HG02678 (cell line): ENCODE measurements at regions not wholly inside any gene's neighbourhood (a gene's known extent, or its start where the extent isn't known, plus 50 kb on each side); places are given as distances from the start of the nearest gene placed in this dataset.

Experiments
- ATAC-seq: cut with Tn5 transposase; IDR thresholded peaks from one replicate; pipeline ENCODE4 v1.9.1; 2021; ENCODE audit warnings: mild to moderate bottlenecking, moderate library complexity; ENCODE audit not compliant: unreplicated experiment

DNA sequence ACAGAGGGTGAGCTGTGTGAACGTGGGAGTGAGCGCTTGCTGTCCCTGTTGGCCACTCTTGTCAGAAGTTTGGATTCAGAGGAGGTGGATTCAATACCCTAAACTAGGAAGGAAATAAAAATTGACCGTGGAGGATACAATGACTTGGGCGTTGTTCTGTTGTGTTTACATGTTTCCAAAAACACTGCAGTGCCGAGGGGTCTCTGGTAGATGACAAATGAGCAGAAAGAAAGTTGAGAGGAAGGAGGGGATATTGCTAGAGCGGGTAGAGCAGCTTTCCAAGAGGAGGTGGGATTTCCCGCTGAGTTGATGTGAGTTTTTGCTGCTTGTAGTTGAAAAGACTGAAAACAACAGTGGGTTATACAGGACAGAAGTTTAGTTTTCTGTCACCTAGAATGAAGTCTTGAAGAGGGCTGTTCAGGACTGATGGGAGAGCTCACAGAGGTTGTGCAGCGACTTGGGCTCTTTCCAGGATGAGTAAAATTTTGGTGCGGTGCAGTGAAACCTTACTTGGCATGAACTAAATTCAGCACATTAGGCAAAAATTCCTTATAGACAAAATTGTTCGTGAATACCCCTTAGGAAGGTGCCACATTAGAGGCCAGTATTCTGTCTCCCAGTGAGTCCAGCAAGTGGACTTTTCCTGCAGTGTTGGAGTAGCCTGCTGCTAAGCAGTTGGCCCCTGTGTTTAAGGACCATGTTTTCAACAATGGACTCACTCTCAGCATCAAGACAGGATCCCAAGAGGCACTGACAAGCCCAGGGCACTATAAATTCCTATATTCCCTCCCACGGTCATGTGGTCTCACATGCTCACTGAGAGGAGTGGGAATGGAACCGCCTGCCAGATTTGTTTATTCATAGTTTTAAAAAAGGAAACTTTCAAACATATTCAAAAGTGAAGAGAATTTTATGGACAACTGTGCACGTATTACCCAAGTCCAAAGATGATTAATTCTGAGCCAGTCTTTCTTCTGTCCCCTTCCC is 435.0 kb upstream of the C2CD4B start:
- no peak for ATAC-seq

DNA sequence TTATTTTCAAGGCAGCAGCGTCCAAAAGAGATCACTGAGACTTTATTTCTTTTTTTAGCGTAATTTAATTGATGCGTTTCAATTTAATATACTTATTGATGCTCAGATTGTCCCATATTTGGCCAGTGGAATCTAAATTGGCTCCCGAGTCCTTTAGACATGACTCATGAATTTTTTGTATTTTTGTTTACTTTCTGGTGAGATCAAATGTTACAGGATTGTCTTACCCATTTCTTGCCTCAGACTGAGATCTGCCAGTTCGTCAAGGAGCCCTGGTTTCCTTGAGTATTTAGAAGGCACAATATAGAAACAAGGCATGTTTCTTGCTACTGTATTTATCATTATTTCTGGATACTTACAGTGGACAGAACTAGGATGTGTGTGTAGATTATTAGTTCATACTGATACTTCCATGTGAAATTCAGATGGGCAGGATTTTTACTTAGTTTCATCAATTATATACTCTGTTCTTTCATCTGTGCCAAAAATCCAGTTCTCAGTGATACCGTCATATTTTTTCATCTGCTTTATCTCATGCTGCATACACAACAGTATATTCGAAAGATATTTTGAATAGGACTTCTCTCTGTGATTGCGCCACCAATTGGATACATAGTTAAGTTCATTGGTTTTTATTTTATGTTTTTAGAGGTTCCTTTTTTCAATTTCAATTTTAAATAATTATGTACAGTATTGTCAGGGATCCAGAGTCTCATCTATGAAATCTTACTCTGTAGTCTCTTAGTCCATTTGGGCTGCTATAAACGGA is 436.9 kb upstream of the C2CD4B start:
- ATAC-seq: no peak

GRCh38 chr15:62603742-62604141 is 438.7 kb upstream of the C2CD4B start:
- ATAC-seq: no peak

DNA sequence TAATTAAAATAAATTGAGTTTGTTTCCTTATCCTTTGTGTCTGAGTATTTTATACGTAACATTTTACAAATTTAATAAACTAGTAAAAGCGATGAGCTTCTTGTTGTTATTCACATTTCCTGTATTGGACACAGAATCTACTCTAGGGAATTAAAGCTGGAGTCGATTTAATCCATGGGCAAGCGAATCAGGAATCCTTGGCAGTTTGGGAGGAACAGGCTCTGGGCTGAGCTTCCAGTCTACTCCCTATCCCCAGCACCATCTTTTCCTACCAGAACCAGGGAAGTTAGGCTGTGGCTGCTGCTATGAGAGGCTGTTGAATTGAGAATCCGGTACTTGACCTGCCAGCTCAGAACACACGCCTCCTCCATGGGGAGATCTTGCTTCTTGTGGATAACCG is 437.3 kb upstream of the TPM1 start:
- ATAC-seq: no peak

GRCh38 chr15:62606376-62607113 is 436.0 kb upstream of the TPM1 start:
- ATAC-seq: no peak

DNA sequence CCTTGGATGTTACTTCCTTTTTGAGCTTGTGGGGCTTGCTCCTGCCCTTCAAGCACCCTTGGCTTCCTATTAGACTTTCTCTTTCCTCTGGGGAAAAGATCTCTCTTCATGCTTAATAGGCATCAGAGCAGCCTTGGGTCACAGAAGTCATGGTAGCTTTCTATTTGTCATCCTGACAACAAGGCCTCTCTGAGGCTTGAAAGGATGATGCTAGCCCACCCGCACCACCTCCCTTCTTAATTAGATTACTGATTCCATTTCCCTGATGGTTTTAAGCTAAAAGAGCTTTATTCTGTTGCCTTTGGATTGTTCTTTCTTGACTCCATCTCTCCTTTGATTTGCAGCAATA is 435.5 kb upstream of the TPM1 start:
- ATAC-seq: no peak

DNA sequence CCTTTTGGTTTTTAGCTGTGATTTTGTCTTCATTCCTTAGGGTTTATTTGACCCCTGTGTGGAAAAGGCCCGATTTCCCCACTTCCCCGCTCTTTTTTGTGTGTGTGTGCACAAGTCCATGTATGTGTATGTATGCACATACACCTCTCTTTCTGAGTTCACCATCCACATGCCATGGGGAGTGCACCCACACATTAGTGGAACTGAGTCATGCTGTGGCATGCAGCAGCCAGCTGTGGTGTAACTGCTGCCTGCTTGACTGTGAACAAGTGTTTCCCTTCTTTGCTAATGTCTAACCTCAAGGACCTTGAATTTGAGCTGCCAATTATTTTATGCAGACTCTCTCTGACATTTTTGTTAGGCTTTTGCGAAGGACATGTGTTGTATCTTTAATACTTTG is 434.9 kb upstream of the TPM1 start:
- no peak for ATAC-seq

DNA sequence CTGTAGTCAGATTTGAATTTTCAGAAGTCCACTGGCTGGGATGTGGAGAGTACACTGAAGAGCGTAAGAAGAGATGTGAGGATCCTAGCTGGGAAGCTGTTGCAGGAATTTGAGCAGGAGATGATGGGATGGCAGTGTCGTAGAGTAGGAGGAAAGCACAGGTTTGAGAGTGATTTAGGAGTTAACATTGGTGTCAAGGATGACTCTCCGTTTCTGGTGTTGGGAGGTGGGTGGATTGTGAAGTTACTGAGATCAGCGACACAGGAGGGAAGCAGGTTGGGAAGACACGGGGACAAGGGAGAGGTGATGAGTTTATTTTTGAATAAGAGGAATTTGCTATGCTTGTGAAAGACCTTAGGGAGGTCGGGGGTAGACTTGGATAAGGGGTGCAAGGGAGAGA is 434.2 kb upstream of the TPM1 start:
- ATAC-seq: no peak

DNA sequence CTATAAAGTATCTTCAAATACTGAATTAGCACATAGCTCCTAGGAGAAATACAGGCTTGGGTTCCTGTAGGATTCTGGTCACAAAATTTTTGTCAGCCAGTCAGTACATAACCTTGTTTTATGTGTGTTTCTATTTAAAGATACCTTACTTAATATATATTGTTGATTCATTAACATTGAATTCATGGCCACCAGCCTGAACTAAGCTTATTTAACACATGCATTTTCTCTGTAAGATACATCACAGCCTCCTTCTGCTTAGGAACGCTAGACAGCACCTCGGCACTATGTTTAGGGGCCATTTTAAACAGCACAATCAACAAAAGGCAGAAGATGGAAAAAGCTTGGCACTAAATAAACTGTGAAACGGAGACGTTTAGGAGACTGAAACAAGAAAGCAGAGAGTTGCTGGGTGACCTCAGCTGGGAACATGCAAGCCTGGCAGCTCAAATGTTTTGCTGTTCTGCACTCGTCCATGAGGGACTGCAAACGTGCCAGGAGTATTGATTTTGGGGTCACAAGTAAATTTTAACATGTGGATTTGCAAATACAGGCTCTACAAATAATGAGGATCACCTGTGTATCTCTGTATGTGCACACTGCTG is 432.2 kb upstream of the TPM1 start:
- ATAC-seq: no peak

DNA sequence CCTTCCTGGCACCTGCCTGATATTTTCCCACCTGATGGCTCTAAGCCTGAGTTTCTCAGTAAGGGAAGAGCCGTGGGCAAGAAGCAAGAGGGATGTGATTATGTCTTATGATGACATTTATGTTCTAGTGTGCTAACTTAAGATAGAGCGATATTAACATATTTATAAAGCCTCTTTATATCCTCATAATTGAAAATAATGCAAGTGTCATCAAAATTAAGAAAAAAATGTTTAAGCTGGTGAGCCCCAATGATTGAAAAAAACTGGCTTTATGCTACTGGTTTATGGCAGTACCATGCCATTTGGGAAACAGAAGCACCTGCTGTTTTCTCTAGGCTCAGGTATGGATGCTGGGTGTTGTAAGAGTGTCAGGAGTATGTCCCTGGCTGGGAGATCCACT is 431.5 kb upstream of the TPM1 start:
- no peak for ATAC-seq

DNA sequence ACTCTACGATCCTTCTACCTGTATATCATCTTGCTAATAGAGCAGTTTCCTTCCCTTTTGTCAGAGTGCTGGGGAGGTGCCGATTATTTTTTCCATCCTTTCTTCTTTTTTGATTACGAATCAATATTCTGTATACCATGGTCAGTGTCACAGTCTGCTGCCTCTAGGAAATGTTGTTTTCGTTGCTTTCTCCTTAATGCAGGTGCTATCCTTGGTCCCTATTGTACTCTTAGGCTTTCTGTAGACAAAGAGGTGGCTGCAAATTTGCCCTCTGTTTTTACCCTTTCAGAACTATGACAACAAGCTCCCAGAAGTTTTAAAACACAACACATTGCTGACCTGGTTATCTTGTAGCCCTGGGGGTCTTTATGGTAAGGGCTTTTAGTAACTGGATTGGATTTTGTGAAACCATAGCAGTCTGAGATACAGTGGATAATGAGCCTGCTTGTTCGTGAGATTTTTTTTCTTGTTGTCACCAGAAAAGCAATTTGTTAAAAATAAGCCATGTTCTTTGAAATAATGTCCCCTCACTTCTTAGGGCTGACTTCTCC is 430.3 kb upstream of the TPM1 start:
- ATAC-seq: no peak

GRCh38 chr15:62612771-62613170 is 429.8 kb upstream of the TPM1 start:
- no peak for ATAC-seq

- no peak for ATAC-seq
Measured at GRCh38 chr15:62616746-62617145, 425.8 kb upstream of the TPM1 start.

- no peak for ATAC-seq
Measured at GRCh38 chr15:62617741-62618140, 424.8 kb upstream of the TPM1 start.

- no peak for ATAC-seq
Measured at GRCh38 chr15:62618432-62618831, 424.1 kb upstream of the TPM1 start.

DNA sequence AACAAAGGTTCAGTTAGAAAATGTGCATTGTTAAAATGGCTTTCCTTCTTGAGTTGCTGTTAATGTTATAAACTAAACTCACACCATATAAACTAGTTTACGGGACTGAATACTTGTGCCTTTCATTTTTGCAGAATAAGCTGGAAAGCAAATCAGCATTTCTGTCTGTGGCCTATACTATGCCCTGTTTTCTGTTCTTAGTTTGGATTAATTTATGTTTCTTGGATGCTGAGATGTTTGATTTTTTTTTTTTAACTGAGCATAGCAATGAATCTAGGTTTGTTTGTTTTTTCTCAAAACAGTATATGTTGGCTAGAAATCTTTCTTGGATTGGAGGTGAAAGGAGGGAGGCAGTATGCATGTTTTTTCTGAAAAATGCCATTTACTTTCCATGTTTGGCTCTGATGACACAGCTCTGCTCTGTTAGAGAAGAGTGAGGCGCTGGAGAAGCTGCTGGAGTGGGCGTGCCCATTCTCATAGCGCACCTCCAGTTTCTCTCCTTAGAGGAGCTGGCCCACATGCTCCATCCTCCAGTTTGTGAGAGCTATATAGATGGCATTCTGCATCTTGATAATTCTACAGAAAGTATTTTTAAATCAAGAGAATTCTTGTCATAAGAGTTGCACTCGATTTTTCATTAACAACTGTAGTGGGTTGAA is 423.6 kb upstream of the TPM1 start:
- ATAC-seq: no peak

GRCh38 chr15:62619526-62619925 is 423.0 kb upstream of the TPM1 start:
- ATAC-seq: no peak

DNA sequence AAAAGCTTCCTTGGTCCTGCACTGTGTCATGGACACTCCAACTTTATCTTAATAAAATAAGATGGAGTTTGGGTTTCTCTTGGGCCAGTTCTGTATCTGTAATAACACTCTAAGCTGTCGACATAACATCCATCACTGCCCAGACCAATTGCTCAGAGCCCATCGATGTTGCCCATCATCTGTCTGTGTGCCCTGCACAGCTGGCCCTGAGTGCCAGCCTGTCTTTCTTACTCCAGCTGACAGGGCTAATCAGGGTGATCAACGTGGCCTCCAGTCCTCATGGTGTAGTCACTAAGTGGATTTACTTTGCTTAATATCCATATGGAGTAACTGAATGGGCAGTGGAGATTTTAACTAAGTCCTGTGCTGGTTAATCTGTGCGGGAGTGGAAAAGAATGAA is 419.8 kb upstream of the TPM1 start:
- no peak for ATAC-seq

- no peak for ATAC-seq
Measured at GRCh38 chr15:62624547-62625378, 417.8 kb upstream of the TPM1 start.
